ENCODE measurements at regions not wholly inside any gene's neighbourhood (a gene's known extent, or its start where the extent isn't known, plus 50 kb on each side); places are given as distances from the start of the nearest gene placed in this dataset.

GRCh38 chr1:2934156-2934540, 87.1 kb upstream of the ACTRT2 start:
- no peak for DNase-seq (ENCODE audit: low spot score)

GRCh38 chr1:2934642-2935081, 86.6 kb upstream of the ACTRT2 start:
- no peak for DNase-seq (ENCODE audit: low spot score)

- DNase-seq (ENCODE audit: low spot score) = no peak
Measured at GRCh38 chr1:2935184-2935583, 86.1 kb upstream of the ACTRT2 start.

- no peak for DNase-seq (ENCODE audit: low spot score)
Measured at GRCh38 chr1:2935751-2936390, 85.4 kb upstream of the ACTRT2 start.

GRCh38 chr1:2936559-2937515, 84.4 kb upstream of the ACTRT2 start:
- DNase-seq (ENCODE audit: low spot score) = no peak

- DNase-seq (ENCODE audit: low spot score) = no peak
Measured at GRCh38 chr1:2937805-2938204, 83.5 kb upstream of the ACTRT2 start.

GRCh38 chr1:2939041-2939552, 82.2 kb upstream of the ACTRT2 start:
- no peak for DNase-seq (ENCODE audit: low spot score)

- DNase-seq (ENCODE audit: low spot score) = no peak
Measured at GRCh38 chr1:2940178-2940577, 81.1 kb upstream of the ACTRT2 start.

GRCh38 chr1:2941040-2941439, 80.2 kb upstream of the ACTRT2 start:
- DNase-seq (ENCODE audit: low spot score) = no peak

GRCh38 chr1:2941907-2942306, 79.4 kb upstream of the ACTRT2 start:
- no peak for DNase-seq (ENCODE audit: low spot score)

- no peak for DNase-seq (ENCODE audit: low spot score)
Measured at GRCh38 chr1:2942410-2942809, 78.9 kb upstream of the ACTRT2 start.

- DNase-seq (ENCODE audit: low spot score) = no peak
Measured at GRCh38 chr1:2943686-2944260, 77.5 kb upstream of the ACTRT2 start.

GRCh38 chr1:2944705-2945104, 76.6 kb upstream of the ACTRT2 start:
- DNase-seq (ENCODE audit: low spot score) = no peak

GRCh38 chr1:2945821-2946231, 75.4 kb upstream of the ACTRT2 start:
- no peak for DNase-seq (ENCODE audit: low spot score)

- no peak for DNase-seq (ENCODE audit: low spot score)
Measured at GRCh38 chr1:2946291-2946690, 75.0 kb upstream of the ACTRT2 start.

- DNase-seq (ENCODE audit: low spot score) = no peak
Measured at GRCh38 chr1:2946999-2947690, 74.1 kb upstream of the ACTRT2 start.

- DNase-seq (ENCODE audit: low spot score) = no peak
Measured at GRCh38 chr1:2948001-2948750, 73.1 kb upstream of the ACTRT2 start.

- DNase-seq (ENCODE audit: low spot score) = peak; percentile 78
Measured at GRCh38 chr1:2948751-2949680, 72.3 kb upstream of the ACTRT2 start.

GRCh38 chr1:2949966-2950925, 71.0 kb upstream of the ACTRT2 start:
- DNase-seq (ENCODE audit: low spot score) = peak; percentile 50

Data from globus pallidus (tissue), 1 donor.